ENCODE measurements at regions not wholly inside any gene's neighbourhood (a gene's known extent, or its start where the extent isn't known, plus 50 kb on each side); places are given as distances from the start of the nearest gene placed in this dataset.

GRCh38 chr4:89416960-89417359, 109.4 kb upstream of the GPRIN3 start:
- no peak overlapping the region for H3K4me3 Mint-ChIP-seq (ENCODE audit: unreplicated experiment)
- BruUV-seq (replicated peaks): no TSS peak
- no peaks in the 10 kb centered on the region for H3K27me3 Mint-ChIP-seq (ENCODE audit: insufficient read depth, unreplicated experiment)
- intact Hi-C loops (cut with micrococcal nuclease): no loop called here
- H3K9me3 Mint-ChIP-seq (ENCODE audit: unreplicated experiment): no peaks in the 10 kb centered on the region
- ChIA-PET CTCF (interaction anchor here (0.8 to 1.6 kb wide), 3 partner anchors 163 to 253 kb away, joined by 3 to 6 read pairs (median 5); no protein-coding TSS in a partner anchor), POLR2A (no interaction called here)
- H3K36me3 Mint-ChIP-seq (ENCODE audit: insufficient read depth, unreplicated experiment): no peaks in the 10 kb centered on the region
- peaks cover 5% of the 10 kb centered on the region for H3K4me1 Mint-ChIP-seq (ENCODE audit: insufficient read depth, unreplicated experiment)
- H3K27ac Mint-ChIP-seq (ENCODE audit: low read depth, unreplicated experiment): no peak overlapping the region
- DNase-seq (ENCODE audit: unreplicated experiment): no peak
- TF ChIP-seq, protein P1, sequence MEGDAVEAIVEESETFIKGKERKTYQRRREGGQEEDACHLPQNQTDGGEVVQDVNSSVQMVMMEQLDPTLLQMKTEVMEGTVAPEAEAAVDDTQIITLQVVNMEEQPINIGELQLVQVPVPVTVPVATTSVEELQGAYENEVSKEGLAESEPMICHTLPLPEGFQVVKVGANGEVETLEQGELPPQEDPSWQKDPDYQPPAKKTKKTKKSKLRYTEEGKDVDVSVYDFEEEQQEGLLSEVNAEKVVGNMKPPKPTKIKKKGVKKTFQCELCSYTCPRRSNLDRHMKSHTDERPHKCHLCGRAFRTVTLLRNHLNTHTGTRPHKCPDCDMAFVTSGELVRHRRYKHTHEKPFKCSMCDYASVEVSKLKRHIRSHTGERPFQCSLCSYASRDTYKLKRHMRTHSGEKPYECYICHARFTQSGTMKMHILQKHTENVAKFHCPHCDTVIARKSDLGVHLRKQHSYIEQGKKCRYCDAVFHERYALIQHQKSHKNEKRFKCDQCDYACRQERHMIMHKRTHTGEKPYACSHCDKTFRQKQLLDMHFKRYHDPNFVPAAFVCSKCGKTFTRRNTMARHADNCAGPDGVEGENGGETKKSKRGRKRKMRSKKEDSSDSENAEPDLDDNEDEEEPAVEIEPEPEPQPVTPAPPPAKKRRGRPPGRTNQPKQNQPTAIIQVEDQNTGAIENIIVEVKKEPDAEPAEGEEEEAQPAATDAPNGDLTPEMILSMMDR (IDR thresholded peaks at IDR 0.05; ENCODE audit: unreplicated experiment): no peak

DNA sequence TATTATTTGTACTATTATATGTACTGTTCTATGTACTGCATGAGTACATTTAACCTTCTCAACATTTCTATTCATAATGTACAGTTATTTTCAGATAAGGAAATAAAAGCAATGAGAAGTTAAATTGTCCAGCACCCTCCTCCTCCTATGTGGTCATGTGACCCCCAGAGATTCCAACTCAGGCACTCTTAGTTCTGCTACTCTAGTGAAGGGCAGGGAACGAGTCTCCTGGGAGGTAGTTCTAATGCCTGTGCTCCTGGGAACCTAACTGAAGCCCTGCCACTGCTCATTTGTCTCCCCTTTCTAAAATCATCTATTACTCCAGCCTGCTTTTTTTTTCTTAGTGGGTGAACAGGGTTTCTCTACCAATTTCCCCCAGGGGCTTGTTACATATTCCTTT, 105.9 kb upstream of the GPRIN3 start:
- Mint-ChIP-seq H3K4me3 (ENCODE audit: unreplicated experiment) (no peak overlapping the region), H3K27me3 (ENCODE audit: insufficient read depth, unreplicated experiment) (no peaks in the 10 kb centered on the region), H3K4me1 (ENCODE audit: insufficient read depth, unreplicated experiment) (peaks cover 10% of the 10 kb centered on the region), H3K36me3 (ENCODE audit: insufficient read depth, unreplicated experiment) (no peaks in the 10 kb centered on the region), H3K9me3 (ENCODE audit: unreplicated experiment) (peaks cover 6% of the 10 kb centered on the region), H3K27ac (ENCODE audit: low read depth, unreplicated experiment) (no peak overlapping the region)
- CTCF ChIA-PET: interaction anchor here (0.7 kb wide), 1 partner anchor 160 kb away, joined by 4 read pairs; no protein-coding TSS in a partner anchor
- no peak for DNase-seq (ENCODE audit: unreplicated experiment)
- POLR2A ChIA-PET: interaction anchor here (0.7 kb wide), 1 partner anchor 251 kb away, joined by 3 read pairs; no protein-coding TSS in a partner anchor
- intact Hi-C loops (cut with micrococcal nuclease): no loop called here
- BruUV-seq (replicated peaks): no TSS peak
- TF ChIP-seq, protein P1 (IDR thresholded peaks at IDR 0.05; ENCODE audit: unreplicated experiment): no peak

- TF ChIP-seq, protein P1 (IDR thresholded peaks at IDR 0.05; ENCODE audit: unreplicated experiment): no peak
- H3K4me1 Mint-ChIP-seq (ENCODE audit: insufficient read depth, unreplicated experiment): peaks cover 7% of the 10 kb centered on the region
- no peak overlapping the region for H3K27ac Mint-ChIP-seq (ENCODE audit: low read depth, unreplicated experiment)
- peaks cover 7% of the 10 kb centered on the region for H3K9me3 Mint-ChIP-seq (ENCODE audit: unreplicated experiment)
- no peak overlapping the region for H3K4me3 Mint-ChIP-seq (ENCODE audit: unreplicated experiment)
- intact Hi-C loops (cut with micrococcal nuclease): no loop called here
- DNase-seq (ENCODE audit: unreplicated experiment): no peak
- ChIA-PET CTCF (interaction anchor here (0.7 to 1.1 kb wide), 2 partner anchors 27 to 1902 kb away, joined by 3 read pairs; no protein-coding TSS in a partner anchor), POLR2A (interaction anchor here (0.5 kb wide), 1 partner anchor 701 kb away, joined by 3 read pairs; no protein-coding TSS in a partner anchor)
- H3K27me3 Mint-ChIP-seq (ENCODE audit: insufficient read depth, unreplicated experiment): no peaks in the 10 kb centered on the region
- BruUV-seq (replicated peaks): no TSS peak
- no peaks in the 10 kb centered on the region for H3K36me3 Mint-ChIP-seq (ENCODE audit: insufficient read depth, unreplicated experiment)
These were observed 104.1 kb upstream of the GPRIN3 start for GRCh38 chr4:89411539-89412309.

DNA sequence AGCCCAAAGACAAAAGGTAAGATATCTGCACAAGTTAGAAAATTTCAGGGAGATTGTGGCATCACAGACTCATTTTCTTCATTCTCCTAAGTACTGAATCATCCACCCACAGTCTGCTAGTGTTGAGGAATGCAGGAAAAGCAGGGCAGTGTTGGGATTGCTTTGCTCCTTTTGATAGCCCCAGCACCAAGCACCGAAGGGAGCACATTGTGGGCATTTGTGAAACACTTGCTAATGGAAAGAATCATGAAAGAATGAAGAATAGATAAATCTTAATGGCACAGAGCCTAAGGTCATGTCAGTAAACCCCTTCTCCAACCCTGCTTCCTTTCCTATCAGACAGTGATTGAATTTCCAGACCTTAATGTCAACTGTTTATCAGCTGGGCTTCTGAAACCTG, 103.1 kb upstream of the GPRIN3 start:
- intact Hi-C loops (cut with micrococcal nuclease): no loop called here
- POLR2A ChIA-PET: no interaction called here
- H3K9me3 Mint-ChIP-seq (ENCODE audit: unreplicated experiment): peaks cover 7% of the 10 kb centered on the region
- CTCF ChIA-PET: no interaction called here
- BruUV-seq (replicated peaks): no TSS peak
- H3K36me3 Mint-ChIP-seq (ENCODE audit: insufficient read depth, unreplicated experiment): no peaks in the 10 kb centered on the region
- TF ChIP-seq, protein P1 (IDR thresholded peaks at IDR 0.05; ENCODE audit: unreplicated experiment): no peak
- DNase-seq (ENCODE audit: unreplicated experiment): peak; percentile 9
- no peak overlapping the region for H3K27ac Mint-ChIP-seq (ENCODE audit: low read depth, unreplicated experiment)
- peaks cover 5% of the 10 kb centered on the region for H3K4me1 Mint-ChIP-seq (ENCODE audit: insufficient read depth, unreplicated experiment)
- H3K27me3 Mint-ChIP-seq (ENCODE audit: insufficient read depth, unreplicated experiment): no peaks in the 10 kb centered on the region
- H3K4me3 Mint-ChIP-seq (ENCODE audit: unreplicated experiment): no peak overlapping the region

Data from MCF 10A (cell line).